ENCODE measurements at regions not wholly inside any gene's neighbourhood (a gene's known extent, or its start where the extent isn't known, plus 50 kb on each side); places are given as distances from the start of the nearest gene placed in this dataset.

- Histone ChIP-seq H3K4me1 (ENCODE audit: control insufficient read depth in 2 of 3, insufficient read depth in 2 of 3, low read depth in 1 of 3, low read length in 3 of 3) (no peaks in the 10 kb centered on the region), H3K27ac (ENCODE audit: low read depth in 2 of 2, low read length in 2 of 2) (no peak overlapping the region), H3K4me3 (ENCODE audit: low read length in 3 of 3) (no peak overlapping the region), H3K9me3 (ENCODE audit: control insufficient read depth in 2 of 3, insufficient read depth in 1 of 3, low read length in 3 of 3) (no peaks in the 10 kb centered on the region), H3K9ac (ENCODE audit: low read length in 3 of 3) (no peak overlapping the region), H3K36me3 (ENCODE audit: control insufficient read depth in 2 of 3, insufficient read depth in 3 of 3, low read length in 3 of 3) (no peaks in the 10 kb centered on the region), H3K27me3 (ENCODE audit: control insufficient read depth, insufficient read depth, low read length) (no peaks in the 10 kb centered on the region)
- TF ChIP-seq CTCF (IDR thresholded peaks at IDR 0.05; ENCODE audit: borderline replicate concordance, extremely low read depth, insufficient read depth): no peak
- DNase-seq: no peak
- FAIRE-seq: no peak
- intact Hi-C loops (cut with DNase I): no loop called here
These were observed 204.2 kb downstream of the SH3BP4 start for GRCh38 chr2:235156055-235156454.

- Histone ChIP-seq H3K27me3 (ENCODE audit: control insufficient read depth, insufficient read depth, low read length) (no peaks in the 10 kb centered on the region), H3K9me3 (ENCODE audit: control insufficient read depth in 2 of 3, insufficient read depth in 1 of 3, low read length in 3 of 3) (no peaks in the 10 kb centered on the region), H3K9ac (ENCODE audit: low read length in 3 of 3) (no peak overlapping the region), H3K27ac (ENCODE audit: low read depth in 2 of 2, low read length in 2 of 2) (no peak overlapping the region), H3K36me3 (ENCODE audit: control insufficient read depth in 2 of 3, insufficient read depth in 3 of 3, low read length in 3 of 3) (no peaks in the 10 kb centered on the region), H3K4me3 (ENCODE audit: low read length in 3 of 3) (no peak overlapping the region), H3K4me1 (ENCODE audit: control insufficient read depth in 2 of 3, insufficient read depth in 2 of 3, low read depth in 1 of 3, low read length in 3 of 3) (no peaks in the 10 kb centered on the region)
- TF ChIP-seq CTCF (IDR thresholded peaks at IDR 0.05; ENCODE audit: borderline replicate concordance, extremely low read depth, insufficient read depth): no peak
- intact Hi-C loops (cut with DNase I): no loop called here
- FAIRE-seq: no peak
- DNase-seq: no peak
These were observed 206.1 kb downstream of the SH3BP4 start for GRCh38 chr2:235157746-235158482.

GRCh38 chr2:235160281-235160810 lies 208.5 kb downstream of the SH3BP4 start:
- FAIRE-seq (no peak), DNase-seq (no peak)
- intact Hi-C loops (cut with DNase I): no loop called here
- Histone ChIP-seq H3K4me1 (ENCODE audit: control insufficient read depth in 2 of 3, insufficient read depth in 2 of 3, low read depth in 1 of 3, low read length in 3 of 3) (no peaks in the 10 kb centered on the region), H3K4me3 (ENCODE audit: low read length in 3 of 3) (no peak overlapping the region), H3K27me3 (ENCODE audit: control insufficient read depth, insufficient read depth, low read length) (no peaks in the 10 kb centered on the region), H3K9ac (ENCODE audit: low read length in 3 of 3) (no peak overlapping the region), H3K27ac (ENCODE audit: low read depth in 2 of 2, low read length in 2 of 2) (no peak overlapping the region), H3K9me3 (ENCODE audit: control insufficient read depth in 2 of 3, insufficient read depth in 1 of 3, low read length in 3 of 3) (no peaks in the 10 kb centered on the region), H3K36me3 (ENCODE audit: control insufficient read depth in 2 of 3, insufficient read depth in 3 of 3, low read length in 3 of 3) (no peaks in the 10 kb centered on the region)
- TF ChIP-seq CTCF (IDR thresholded peaks at IDR 0.05; ENCODE audit: borderline replicate concordance, extremely low read depth, insufficient read depth): no peak
